OCI-LY1 (cell line): ENCODE measurements at regions not wholly inside any gene's neighbourhood (a gene's known extent, or its start where the extent isn't known, plus 50 kb on each side); places are given as distances from the start of the nearest gene placed in this dataset.

Experiments
- H2AFZ ChIP-seq: fragments of 200-600 bp; sonication (generic), shearing (Covaris generic); 2 replicates; pipeline ENCODE4 v1.6.0; 2014; ENCODE audit warnings: antibody characterized with exemption, mild to moderate bottlenecking, low read length
- H3F3A ChIP-seq: fragments of 200-600 bp; sonication (generic), shearing (Covaris generic); 2 replicates; pipeline ENCODE4 v1.6.0; 2014; ENCODE audit warnings: mild to moderate bottlenecking, antibody characterized with exemption, low read length, moderate library complexity; ENCODE audit not compliant: insufficient read depth
- H3K27ac ChIP-seq: fragments of 200-600 bp; sonication (generic); 2 replicates; pipeline ENCODE4 v1.5.1; 2014; ENCODE audit warnings: low read length, mixed run types, mild to moderate bottlenecking, low read depth; ENCODE audit not compliant: poor library complexity, severe bottlenecking
- H3K27me3 ChIP-seq: fragments of 200-600 bp; sonication (generic); 2 replicates; pipeline ENCODE4 v1.6.0; 2014; ENCODE audit warnings: antibody characterized with exemption, mild to moderate bottlenecking, low read length, moderate library complexity; ENCODE audit not compliant: insufficient read depth
- H3K36me3 ChIP-seq: fragments of 200-600 bp; sonication (generic); 2 replicates; pipeline ENCODE4 v1.6.1; 2014; ENCODE audit warnings: mild to moderate bottlenecking, antibody characterized with exemption, low read length, moderate library complexity, mixed read lengths; ENCODE audit not compliant: insufficient read depth
- H3K4me1 ChIP-seq: fragments of 200-600 bp; sonication (generic); 2 replicates; pipeline ENCODE4 v1.5.1; 2014; ENCODE audit warnings: mild to moderate bottlenecking, low read length, moderate library complexity; ENCODE audit not compliant: insufficient read depth, severe bottlenecking
- H3K4me2 ChIP-seq: fragments of 200-600 bp; sonication (generic), shearing (Covaris generic); 2 replicates; pipeline ENCODE4 v1.6.1; 2014; ENCODE audit warnings: low read length
- H3K4me3 ChIP-seq: fragments of 200-600 bp; sonication (generic); 2 replicates; pipeline ENCODE4 v1.5.1; 2014; ENCODE audit warnings: low read length, low read depth, mild to moderate bottlenecking, mixed read lengths; ENCODE audit not compliant: poor library complexity, severe bottlenecking
- H3K79me2 ChIP-seq: fragments of 200-600 bp; shearing (Covaris generic); 2 replicates; pipeline ENCODE4 v1.6.1; 2016; ENCODE audit warnings: mixed run types, low read length, mixed read lengths; ENCODE audit not compliant: insufficient read depth
- H3K9ac ChIP-seq: fragments of 200-600 bp; sonication (generic), shearing (Covaris generic); 2 replicates; pipeline ENCODE4 v1.6.1; 2014; ENCODE audit warnings: mild to moderate bottlenecking, low read length, mixed read lengths
- H3K9me2 ChIP-seq: fragments of 200-600 bp; sonication (generic), shearing (Covaris generic); 2 replicates; pipeline ENCODE4 v1.6.1; 2014; ENCODE audit warnings: low read depth, mild to moderate bottlenecking, low read length, mixed read lengths
- H3K9me3 ChIP-seq: fragments of 200-600 bp; shearing (Covaris generic); 2 replicates; pipeline ENCODE4 v1.6.1; 2014; ENCODE audit warnings: low read length, mixed read lengths
- H4K20me1 ChIP-seq: fragments of 200-600 bp; sonication (generic), shearing (Covaris generic); 2 replicates; pipeline ENCODE4 v1.6.0; 2016; ENCODE audit warnings: mild to moderate bottlenecking, low read length; ENCODE audit not compliant: insufficient read depth
- EZH2 ChIP-seq: fragments of 200-600 bp; sonication (generic), shearing (Covaris generic); IDR thresholded peaks from 2 replicates; pipeline ENCODE4 v1.8.0; 2017; ENCODE audit warnings: borderline replicate concordance, mixed run types, mild to moderate bottlenecking, antibody characterized with exemption, low read length, moderate library complexity, mixed read lengths
- TF ChIP-seq, protein P1 (sequence below): fragments of 200-600 bp; sonication (generic), shearing (Covaris generic); IDR thresholded peaks from 2 replicates; pipeline ENCODE4 v1.5.1; 2017; ENCODE audit warnings: mild to moderate bottlenecking, antibody characterized with exemption, low read length, moderate library complexity, mixed read lengths

DNA sequence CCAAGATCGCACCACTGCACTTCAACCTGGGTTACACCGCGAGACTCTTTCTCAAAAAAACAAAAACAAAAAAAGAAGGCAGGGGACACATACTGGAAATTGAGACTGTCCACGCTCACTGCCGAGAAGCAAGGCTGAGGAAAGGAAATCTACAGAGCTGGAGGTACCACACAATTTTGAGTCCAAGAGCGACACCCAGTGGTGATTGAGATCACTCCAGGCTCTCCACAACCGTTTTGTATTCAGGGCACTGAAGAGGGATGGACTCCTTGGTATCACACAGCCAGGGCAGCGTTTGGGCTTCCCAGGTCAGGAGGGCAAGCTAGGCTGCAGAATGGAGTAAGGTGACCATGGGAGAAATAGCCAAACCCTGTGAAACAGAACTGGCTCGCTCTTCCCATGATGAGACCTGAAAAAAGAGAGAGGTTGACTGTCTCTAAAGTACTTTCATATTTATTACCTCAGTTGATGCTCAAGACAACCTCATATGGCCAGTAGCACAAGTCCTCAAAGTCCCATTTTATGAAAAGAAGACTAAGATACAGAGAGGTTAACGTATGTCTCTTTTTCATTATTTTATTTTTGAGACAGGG is 74.5 kb upstream of the YPEL5 start:
- Histone ChIP-seq H3K36me3 (no peaks in the 10 kb centered on the region), H3K27me3 (no peaks in the 10 kb centered on the region), H3K9me3 (no peaks in the 10 kb centered on the region), H3K27ac (no peak overlapping the region), H3K9ac (no peak overlapping the region), H3K4me1 (no peaks in the 10 kb centered on the region), H3K79me2 (no peaks in the 10 kb centered on the region), H3K4me2 (no peak overlapping the region), H3F3A (no peaks in the 10 kb centered on the region), H4K20me1 (no peaks in the 10 kb centered on the region), H3K9me2 (no peaks in the 10 kb centered on the region), H3K4me3 (no peak overlapping the region), H2AFZ (no peak overlapping the region)
- TF ChIP-seq, protein P1, sequence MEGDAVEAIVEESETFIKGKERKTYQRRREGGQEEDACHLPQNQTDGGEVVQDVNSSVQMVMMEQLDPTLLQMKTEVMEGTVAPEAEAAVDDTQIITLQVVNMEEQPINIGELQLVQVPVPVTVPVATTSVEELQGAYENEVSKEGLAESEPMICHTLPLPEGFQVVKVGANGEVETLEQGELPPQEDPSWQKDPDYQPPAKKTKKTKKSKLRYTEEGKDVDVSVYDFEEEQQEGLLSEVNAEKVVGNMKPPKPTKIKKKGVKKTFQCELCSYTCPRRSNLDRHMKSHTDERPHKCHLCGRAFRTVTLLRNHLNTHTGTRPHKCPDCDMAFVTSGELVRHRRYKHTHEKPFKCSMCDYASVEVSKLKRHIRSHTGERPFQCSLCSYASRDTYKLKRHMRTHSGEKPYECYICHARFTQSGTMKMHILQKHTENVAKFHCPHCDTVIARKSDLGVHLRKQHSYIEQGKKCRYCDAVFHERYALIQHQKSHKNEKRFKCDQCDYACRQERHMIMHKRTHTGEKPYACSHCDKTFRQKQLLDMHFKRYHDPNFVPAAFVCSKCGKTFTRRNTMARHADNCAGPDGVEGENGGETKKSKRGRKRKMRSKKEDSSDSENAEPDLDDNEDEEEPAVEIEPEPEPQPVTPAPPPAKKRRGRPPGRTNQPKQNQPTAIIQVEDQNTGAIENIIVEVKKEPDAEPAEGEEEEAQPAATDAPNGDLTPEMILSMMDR = peak; percentile 75
- no peak for TF ChIP-seq EZH2

DNA sequence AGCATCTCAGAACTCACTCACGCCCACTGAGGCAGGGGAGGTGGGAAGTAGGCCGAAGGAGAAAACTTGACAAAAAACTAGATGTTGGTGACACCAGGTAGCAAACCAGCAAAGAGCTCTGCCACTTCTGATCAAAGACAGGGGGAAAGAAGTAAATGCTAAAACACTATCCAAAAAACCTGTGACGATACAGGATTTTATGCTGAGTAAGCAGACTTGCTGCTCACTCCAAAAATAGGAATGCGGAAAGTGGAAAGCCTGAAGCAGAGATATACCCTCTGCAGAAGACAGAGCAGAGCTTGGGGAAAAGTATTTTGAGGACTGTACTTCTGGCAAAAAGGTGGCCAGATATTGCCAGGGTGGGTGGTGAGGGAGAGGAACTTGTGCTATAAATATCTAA is 73.3 kb upstream of the YPEL5 start:
- Histone ChIP-seq H3K9me3 (no peaks in the 10 kb centered on the region), H3K4me1 (no peaks in the 10 kb centered on the region), H3F3A (no peaks in the 10 kb centered on the region), H3K9ac (no peak overlapping the region), H3K27me3 (no peaks in the 10 kb centered on the region), H3K36me3 (no peaks in the 10 kb centered on the region), H3K4me3 (no peak overlapping the region), H4K20me1 (no peaks in the 10 kb centered on the region), H2AFZ (no peak overlapping the region), H3K79me2 (no peaks in the 10 kb centered on the region), H3K27ac (no peak overlapping the region), H3K9me2 (no peaks in the 10 kb centered on the region), H3K4me2 (no peak overlapping the region)
- no peak for TF ChIP-seq EZH2
- TF ChIP-seq, protein P1 = no peak

DNA sequence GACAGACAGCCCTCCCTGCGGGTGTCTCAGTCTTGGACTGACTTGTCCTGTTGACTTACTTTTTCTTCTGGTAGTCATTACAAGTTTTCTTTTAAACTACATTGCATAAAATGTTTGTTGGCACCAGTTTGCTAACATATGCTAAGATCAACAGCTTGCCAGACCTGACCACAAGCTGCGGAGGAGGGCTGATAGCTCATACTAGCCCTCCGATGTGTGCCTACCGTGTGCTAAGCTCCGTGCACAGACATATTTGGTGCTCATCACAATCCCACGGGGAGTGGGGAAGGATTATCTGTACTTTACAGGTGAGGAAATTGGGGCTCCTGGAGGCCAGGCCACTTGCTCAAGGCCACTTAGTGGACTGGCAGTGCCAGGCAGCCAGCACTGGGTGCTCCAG is 72.8 kb upstream of the YPEL5 start:
- Histone ChIP-seq H3K9me3 (no peaks in the 10 kb centered on the region), H3K4me3 (no peak overlapping the region), H3K36me3 (no peaks in the 10 kb centered on the region), H3F3A (no peaks in the 10 kb centered on the region), H2AFZ (no peak overlapping the region), H3K4me2 (no peak overlapping the region), H3K9ac (no peak overlapping the region), H3K27me3 (no peaks in the 10 kb centered on the region), H4K20me1 (no peaks in the 10 kb centered on the region), H3K9me2 (no peaks in the 10 kb centered on the region), H3K27ac (no peak overlapping the region), H3K4me1 (no peaks in the 10 kb centered on the region), H3K79me2 (no peaks in the 10 kb centered on the region)
- TF ChIP-seq, protein P1 = no peak
- no peak for TF ChIP-seq EZH2
